RKO (cell line): ENCODE measurements at regions not wholly inside any gene's neighbourhood (a gene's known extent, or its start where the extent isn't known, plus 50 kb on each side); places are given as distances from the start of the nearest gene placed in this dataset.

ENCODE experiments used
- DNase-seq: peaks from one replicate; pipeline ENCODE4 v3.0.0-alpha.2; 2016; ENCODE audit warnings: low spot score

DNA sequence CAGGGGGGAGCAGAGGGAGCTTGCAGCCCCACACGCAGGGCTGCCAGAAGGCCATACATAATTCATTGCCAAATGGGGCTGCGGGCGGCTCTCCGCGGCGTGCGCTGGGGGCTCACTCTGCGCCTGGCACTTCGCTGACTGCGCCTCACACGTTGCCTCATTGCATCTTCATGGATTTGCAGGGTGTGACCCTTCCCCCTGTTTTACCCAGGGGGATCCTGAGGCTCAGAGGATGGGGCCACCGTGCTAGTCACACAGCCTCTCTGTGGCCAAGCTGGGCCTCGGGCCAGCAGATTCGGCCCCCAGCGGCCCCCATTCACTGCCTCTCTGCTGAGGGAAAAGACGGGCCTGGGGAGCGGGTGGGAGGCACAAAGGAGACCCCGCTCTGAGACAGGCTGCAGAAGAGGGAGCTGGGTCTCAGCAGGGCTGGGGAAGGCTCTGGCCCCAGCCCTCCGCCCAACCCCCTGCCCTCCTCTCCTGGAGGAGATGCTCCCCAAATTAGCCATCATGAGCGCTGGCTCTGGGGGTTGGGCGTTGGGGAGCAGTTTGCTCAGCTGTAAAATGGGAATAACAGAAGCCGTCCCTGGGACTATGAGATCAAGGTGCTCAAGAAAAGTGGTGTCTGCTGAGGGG lies 115.5 kb downstream of the C9orf50 start:
- no peak for DNase-seq

DNA sequence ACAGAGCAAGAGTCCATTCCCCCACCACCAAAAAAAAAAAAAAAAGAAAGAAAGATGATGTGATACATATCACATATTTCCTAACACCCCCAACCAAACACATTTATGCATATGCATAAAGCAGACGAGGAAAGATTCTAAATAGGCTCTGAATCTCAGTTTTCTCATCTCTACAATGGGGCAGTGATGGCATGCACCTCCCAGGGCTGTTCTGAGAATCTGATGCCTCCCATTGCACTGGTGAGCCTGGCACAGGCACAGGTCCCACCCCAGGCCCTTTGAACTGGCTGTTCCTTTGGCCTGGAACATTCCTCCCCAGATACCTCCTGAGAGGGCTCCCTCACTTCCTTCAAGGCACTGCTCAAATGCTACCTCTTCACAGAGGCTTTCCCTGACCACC lies 116.5 kb downstream of the C9orf50 start:
- no peak for DNase-seq

DNA sequence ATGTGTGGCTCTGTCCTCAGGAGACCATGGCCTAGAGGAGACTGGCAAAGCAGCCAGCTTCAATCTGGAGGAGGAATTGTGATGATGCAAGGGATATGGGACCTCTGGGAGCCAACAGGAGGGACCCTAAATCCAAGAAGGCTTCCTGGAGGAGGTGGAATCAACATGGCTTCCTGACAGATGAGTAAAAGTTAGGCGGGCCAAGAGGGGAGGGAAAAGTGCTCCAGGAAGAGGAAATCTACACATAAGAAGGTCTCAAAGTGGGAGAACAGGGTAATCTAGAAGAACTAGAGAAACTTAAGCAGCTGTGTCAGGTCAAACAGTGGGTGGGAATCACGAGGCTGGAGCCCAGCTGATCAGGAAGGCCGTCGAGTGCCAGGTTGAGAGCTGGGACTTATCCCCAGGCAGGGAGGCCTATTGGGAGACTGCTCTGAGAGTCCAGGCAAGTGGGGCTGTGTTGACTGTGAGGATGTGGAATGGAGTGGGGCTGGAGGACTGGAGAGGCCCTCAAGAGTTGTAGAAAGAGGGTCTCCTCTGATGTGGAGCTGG lies 119.1 kb downstream of the C9orf50 start:
- DNase-seq: no peak

DNA sequence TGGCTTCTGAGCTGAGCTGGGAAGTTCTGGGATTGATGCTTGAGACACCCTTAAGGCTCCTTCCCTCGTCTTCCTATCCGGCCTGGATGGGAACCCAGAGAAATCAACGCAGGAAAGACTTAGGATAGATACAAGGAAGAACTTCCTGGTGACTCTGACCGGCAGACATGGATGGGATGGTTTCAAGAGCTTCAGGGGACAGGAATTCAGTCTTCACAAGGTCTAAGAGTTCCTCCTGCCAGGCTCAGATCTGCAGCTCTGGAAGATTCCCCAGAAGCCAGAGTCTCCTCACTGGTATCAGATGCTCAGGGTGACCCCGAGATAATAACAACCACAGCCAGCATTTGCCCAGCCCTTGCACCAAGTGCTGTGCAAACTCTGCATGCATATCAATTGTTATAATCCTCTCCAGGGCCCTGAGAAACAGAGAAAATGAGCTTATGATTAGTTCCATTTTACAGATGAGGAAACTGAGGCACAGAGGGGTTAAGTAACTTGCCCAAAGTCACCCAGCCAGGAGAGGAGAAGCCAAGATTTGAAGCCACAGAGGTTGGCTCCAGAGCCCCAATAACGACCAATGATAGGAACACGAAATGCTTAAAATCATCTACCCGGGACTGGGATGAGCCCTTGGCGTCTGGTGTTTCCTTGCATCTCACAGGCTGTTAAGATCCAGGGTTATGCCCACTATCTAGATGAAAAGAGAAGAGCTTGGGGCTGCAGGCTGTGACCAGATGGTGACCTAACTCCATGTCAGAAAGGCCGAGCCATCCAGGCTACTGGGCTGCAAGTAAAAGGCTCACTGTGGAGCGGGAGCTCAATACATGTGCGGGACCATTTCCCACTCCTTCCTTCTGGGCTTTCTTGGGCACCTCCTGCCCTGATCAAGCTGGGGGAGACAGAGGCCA lies 119.8 kb downstream of the C9orf50 start:
- DNase-seq: no peak

DNA sequence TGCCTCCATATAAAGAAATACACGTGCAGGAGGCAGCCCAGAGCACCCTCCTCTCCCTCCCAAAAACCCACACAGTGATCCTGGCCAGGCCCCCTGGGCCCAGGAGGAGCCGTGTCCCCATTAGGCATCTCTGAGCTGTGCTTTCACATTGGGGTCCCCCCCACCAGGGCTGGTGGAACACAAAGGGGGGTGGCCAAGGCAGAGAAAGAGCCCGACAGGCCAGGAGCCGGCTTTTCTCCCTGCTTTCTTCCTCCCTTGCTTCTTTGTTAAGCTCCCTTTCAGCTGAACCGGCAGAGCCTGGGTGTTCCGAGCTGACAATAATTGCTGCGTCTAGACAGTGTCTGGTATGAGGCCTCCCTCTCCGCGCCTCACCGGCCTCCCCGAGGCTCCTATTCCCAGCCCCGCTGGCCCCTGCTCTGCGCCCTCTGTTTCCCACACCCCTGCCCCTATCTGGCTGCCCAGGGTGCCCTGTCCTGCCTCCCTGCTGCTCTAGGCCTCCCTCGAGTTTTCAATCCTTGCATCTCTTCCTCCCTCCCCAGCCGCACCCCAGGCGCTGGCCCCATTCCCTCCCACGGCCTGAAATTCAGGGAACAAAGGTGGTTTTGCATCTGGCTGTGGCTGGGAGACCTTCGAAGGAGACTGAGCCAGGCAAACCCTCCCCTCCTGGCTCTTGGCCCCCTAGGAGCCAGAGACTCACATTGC lies 120.6 kb downstream of the C9orf50 start:
- DNase-seq: no peak

DNA sequence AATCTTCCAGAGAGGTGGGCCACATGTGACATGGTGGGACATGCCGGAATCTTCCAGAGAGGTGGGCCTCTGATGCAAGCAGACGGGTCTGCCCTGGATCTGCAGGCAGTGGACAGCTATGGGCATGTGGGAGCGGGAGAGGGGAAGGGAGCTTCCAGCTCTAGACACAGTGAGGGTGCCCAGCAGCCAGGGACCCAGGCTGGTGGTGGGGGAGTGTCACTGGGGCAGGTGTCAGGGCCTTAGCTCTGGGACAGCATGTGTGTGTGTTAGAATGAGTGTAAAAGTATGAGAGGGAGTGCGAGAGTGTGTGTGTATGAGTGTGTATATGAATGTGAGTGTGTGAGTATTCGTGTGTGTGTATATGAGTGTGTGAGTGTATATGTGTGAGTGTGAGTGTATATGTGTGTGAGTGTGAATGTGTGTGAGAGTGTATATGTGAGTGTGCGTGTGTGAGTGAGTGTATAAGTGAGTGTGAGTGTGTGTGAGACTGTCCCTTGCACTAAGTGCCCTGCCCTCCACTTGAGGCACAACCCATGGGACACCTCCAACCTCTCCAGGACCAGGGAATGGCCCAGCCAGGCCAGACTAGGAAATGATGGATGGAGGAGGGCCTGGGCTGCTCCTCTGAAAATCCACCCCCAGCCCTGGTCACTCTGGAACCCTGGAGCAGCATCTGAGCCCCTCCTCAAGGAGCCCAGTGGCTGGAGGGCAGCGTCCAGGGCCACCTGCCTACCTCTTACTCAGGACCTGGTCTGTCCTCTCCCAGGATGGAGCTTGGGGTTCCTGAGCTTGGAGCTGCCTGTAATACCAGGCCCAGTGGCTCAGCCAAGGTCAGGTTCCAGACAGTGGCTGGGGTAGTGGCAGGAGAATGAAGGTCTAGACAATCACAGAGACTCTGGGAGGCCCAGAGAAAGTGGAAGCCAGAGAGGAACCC lies 122.2 kb downstream of the C9orf50 start:
- no peak for DNase-seq

DNA sequence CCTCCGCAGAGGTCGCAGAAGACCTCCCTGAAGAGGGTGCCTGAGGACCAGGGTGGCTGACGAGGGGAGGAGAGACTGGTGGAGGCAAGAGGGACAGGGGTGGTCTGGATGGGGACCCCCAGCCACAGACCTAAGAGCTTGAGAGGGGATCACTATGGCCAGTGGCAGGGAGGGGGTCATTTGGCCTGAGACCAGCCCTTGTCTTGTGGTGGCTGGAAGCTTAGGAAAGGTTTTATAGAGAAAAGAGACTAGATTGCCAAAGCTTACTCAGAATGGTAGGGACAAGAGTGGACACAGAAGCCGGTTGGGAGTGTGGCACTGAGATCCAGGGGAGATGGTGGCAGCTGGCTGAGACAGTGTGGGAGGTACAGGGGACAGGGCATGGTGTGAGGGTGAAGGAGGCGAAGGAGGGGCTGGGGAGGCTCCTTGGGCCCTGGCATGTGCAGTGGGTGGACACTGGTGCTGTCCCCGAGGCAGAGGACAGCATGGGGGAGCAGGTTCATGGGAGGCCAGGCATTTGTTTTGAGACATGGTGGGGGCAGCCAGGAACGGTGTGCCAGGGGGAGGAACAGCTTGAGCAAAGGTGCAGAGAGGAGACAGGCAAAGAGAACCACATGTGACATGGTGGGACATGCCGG lies 123.0 kb downstream of the C9orf50 start:
- DNase-seq: no peak

DNA sequence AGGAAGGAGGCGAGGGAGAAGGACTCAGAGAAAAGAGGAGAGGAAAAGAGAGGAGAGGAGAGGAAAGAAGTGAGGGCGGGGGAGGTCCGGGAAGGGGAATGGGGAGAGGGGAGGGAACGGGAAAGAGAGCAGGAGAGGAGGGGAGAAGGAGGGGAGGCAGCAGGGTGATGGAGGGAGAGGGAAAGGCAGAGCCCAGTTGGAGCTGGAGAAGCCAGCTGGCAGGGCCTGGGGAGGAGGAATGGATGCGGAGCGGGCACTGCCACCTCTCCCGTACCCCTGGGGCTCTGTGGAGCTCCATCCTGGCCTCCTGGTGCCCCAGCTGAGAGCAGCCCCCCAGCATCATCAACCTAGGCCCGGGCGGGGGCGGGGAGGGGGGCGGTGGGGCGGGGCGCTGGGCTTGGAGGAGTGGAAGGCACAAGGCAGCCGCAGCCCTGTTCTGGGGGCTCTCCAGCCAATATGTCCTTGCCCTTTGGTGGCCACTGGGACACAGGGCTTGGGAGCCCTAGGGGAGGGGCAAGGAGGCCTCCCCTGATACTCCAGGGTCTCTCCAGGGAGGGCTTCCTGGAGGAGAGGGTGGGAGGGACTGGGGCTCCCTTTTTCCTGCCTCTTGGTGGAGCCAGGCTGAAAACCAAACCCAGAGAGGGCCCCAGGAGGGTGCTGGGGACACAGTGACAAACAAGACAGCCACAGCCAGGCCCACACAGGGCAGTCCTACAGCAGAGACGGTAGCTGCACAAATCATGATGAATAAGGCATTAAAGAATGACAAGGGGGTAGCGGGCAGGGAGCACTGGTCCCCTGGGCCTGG lies 123.7 kb downstream of the C9orf50 start:
- no peak for DNase-seq

DNA sequence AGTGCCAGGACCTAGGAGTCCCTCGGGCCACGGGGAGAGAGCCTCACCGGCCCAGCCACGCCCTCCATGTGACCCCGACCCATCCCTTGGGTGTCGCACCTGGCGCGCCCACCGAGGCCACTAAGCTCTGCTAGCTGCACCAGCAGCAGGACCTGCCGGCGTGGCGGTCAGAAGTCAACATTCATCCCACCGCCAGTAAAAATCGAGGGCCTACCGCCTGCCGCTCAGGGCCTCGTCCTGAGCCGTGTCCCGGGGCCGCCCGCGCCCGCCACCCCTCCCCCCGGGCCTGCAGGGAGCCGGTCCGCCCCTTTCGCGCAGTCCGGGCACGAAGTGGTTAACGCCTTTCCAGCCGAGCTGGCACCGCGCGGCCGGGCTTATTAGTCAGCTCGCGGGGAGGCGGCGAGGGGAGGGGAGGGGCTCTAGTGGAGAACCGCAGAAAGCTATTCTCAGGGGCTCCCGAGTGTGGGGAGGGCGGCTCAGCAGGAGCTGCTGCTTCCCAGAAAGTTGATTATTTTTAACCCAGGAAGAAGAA lies 124.4 kb downstream of the C9orf50 start:
- peak; percentile 94 for DNase-seq

DNA sequence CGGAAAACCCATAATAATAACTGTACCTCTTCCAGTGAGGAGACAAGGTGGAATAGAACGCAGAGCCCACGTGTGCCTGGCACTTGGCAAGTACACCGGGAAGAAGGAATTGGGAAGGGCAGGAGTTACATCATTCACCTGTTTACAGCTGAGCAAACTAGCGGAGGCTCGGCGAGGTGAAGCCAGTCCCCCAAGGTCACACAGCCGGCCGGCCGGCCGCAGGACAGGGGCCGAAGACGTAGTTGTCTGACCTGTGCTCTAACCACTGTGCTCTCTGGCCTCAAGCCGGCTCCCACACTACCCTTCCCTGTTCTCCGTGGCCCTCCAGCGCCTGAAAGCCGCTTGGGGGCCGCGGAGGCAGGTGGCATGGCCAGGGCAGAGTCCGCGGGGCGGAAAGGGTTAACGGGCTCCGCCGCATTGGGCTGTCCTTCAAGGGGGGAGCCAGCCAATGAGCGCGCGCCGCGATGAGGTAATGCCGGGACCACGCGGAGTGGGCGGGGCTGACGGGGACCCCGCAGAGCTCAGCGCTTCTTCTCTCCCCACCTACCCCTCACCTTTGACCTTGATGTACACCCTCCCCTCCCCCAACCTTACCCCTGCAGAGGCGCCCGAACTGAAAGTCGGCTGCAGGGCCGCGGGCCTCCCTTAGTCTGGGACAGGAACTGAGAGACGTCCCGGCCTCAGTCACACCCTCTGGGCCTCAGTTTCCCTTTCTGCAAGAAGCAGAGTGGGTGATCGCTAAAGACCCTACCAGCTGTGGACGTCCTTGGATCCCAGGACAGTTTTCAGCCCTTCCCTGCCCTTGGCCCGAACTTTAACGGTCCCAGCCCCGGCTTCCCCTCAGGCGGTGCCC lies 125.1 kb downstream of the C9orf50 start:
- DNase-seq: peak; percentile 97

DNA sequence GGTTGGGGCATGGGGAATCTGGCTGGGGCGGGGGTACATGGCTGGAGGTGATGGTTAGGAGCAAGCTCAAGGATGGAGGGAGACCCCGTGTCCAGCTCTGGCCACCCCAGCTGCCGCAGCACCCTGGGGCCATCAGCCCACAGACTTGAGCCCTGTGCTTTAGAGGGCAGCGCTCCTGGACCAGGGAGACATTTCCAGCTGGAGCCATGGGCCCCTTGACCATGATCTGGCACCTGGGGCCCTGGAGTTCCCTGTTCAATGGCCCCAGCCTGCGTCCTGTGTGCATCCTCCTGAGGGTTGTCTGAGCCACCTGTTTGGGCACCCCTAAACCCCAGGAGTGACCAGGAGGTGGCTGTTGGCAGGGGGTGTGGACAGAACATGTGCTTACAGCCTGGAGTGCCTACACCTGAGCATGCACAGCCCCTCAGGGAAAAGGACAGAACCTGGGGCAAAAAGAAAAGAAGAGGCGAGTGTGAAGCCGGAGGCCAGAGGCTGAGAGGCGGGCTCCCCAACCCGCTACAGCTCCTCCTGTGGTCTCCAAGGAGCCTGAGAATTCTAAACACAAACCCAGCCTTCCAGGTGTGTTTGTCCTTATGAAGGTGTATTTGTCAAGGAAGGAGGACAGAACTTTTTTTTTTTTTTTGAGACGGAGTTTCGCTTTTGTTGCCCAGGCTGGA lies 126.7 kb downstream of the C9orf50 start:
- no peak for DNase-seq

DNA sequence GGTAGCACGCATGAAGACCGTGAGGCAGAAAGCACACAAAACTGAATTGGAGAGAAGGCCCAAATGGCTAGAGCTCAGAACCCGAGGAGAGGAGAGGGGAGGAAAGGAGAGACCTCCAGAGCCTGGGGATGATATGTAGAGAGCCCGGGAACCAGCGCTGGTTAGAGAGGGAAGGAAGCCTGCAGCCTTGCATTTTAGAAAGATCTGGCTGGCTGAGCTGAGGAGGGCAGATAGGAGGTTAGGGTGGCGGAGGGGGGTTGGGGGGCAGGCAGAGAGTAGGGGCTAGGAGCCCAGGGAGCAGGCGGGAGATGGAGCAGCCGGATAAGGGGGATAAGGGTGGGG lies 127.2 kb downstream of the C9orf50 start:
- no peak for DNase-seq

DNA sequence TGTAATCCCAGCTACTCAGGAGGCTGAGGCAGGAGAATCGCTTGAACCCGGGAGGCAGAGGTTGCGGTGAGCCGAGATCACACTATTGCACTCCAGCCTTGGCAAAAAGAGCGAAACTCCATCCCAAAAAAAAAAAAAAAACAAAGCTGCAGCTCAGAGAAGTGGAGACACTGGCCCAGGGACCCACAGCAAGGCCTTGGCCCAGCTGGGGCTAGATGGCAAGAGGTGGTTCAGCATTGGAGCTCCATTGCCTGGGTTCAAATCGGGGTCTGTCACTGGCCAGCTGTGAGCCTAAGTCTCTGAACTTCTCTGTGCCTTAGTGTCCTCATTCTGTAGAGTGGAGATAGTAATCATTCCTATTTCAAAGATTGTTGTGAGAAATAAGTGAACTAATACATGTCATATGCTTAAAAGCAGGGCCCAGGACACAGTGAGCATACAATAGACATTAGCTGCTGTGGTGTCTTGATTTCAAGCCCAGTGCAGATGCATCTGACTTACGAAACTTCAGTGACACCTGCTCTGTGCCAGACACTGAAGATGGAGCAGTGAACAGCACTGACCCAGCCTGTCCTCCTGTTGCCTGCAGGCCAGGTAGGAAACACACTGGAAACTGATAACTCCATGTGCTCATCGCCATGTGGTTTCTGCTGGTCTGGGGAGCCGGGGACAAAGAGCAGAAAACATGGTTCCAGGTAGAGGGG lies 127.7 kb downstream of the C9orf50 start:
- no peak for DNase-seq

DNA sequence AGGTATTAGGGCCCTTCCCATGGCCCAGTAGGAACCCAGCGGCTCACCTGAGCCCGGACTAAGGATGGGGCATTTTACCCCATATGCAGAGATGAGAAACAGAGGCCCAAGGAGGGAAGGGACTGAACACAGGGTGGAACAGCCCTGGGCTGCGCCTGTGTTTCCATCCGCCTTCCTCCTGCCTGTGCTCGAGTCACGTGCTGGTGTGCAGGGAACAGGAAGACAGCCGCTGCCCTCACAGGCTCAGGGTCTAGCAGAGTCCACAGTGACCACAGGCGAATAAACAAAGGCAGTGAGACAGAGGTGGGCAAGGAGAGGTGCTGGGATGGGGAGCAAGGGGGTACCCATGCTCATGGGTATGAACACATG lies 129.4 kb downstream of the C9orf50 start:
- DNase-seq: no peak

DNA sequence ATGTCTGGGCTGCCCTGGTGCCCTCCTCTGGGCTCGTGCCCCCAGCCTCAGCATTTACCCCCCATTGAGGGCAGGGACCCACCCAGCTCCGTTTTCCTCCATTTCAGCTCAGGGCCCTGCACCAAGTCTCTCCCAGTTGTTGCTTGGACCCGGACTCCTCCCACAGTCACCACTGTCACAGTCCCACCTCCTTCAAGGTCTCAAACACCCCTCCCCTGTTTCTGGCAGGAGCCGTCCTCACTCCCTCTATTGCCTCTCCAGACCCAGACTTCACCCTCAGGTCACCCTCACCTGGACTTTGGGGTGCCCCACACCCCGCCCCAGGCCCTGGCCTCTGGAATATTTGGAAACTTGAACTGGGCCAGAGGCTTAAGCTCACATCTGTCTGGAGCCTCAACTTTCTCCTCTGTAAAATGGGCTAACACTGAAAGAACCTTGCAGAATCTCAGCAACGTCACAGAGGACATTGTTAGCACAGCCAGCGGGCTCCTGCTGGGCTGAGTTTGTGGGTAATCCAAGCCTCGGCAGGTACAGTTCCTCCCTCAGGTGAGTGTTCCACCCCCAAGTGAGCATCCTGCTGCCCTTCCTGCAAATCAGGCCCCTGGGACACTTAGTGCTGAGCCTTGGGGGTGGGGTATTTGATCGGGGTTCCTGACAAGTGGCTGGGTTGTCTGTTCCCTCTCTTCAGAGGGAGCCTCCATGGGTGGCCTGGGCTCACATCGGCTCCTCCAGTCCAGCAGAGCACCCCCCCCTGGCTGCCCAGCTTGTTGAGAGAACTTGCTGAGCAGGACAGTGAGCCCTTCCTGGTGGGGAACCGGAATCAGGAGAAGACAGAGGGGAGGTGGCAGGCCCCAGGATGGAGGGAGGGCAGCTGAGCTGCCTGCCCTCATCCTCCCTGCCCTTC lies 130.1 kb downstream of the C9orf50 start:
- DNase-seq: no peak

DNA sequence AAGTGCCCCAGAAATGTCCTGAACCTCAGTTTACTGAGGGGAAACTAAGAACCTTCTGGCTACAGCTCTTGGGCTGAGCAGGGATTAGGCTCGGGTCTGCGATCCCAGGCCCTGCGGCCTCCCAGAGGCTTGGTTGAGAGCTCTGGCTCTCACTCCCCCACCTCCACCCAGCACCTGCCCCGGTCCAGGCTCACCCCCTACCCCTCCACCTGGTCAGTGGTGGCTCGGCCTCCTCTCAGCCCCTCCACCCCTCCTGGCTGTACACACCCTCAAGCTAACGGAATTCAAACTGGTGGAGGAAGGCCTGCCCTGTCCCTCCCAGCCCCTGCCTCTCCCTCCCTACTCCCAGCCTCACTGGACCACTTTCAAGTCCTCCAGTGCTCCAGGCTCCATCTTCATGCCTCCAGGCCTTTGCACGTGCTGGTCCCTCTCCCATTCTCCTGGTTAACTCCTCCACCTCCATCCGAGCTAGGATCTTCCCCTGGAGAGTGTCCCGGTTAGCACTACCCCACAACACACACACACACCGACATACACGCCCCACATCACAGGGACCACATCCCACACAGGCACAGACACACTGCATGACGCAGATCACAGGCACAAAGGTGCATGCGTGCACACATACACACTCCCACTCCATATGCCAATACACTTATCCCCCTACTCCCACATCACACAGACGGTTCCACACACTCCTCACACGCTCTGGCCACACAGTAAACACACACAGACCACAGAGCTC lies 130.9 kb downstream of the C9orf50 start:
- DNase-seq: peak; percentile 56
